HG03575 (cell line): ENCODE measurements at regions not wholly inside any gene's neighbourhood (a gene's known extent, or its start where the extent isn't known, plus 50 kb on each side); places are given as distances from the start of the nearest gene placed in this dataset.

Experiments
- ATAC-seq: cut with Tn5 transposase; IDR thresholded peaks from one replicate; pipeline ENCODE4 v1.9.1; 2021; ENCODE audit not compliant: unreplicated experiment, insufficient number of reproducible peaks, low FRiP score; ENCODE audit errors: extremely low read depth

DNA sequence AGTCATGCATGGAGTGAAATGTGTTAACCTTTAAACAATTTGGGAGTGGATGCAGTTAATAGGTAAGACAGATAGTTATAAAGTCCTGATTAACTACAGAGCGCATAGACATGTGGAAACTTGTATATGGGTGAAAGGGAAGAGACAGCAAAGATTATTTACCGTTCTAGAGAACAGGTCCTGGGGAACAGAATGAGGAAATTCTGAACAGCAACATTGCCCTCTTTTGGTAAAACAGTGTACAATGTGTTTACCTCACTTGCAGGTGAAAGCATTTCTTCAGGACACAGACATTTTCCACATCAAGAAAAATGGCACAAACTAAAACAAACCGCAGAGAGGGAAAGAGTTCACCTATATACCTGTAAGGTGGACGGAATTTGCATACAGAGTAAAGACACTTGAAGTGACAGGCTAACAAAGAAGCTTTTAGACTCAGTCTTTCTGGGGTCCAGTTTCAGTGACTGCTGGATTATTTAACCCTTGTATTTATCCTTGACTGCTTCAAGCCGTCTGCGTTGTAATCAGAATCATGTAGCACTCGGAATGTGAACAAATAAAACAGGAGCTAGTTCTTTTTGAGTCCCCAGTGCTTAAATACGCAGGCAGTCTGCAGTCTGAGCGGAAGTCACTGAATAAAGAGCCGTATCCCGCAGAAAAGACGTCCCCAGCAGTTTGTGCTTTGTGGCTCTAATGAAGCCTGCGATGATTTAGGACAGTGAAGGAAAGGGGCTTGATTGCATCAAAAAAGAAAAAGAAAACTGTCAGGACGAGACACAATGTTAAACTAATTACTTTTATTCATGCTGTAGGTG lies 364.8 kb upstream of the GALNT5 start:
- ATAC-seq = no peak

DNA sequence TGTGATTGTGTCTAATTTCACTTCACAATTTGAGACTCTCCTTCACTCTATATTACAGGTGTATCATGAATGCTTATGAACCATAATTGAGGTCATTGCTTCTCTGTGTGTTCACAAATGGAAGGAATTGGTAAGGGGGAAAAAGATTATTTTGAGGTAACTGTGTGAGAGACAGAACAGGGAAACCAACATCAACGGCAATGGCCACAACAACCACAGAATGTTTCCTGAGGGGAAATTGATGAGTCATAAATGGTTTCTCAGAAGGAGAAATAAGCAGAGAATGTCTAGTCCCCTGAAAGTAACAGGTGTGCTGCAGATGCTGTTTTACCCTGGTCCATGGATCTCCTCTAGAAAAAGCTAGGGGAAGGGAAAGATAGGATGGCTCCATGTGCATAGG lies 361.2 kb upstream of the GALNT5 start:
- peak; percentile 98 for ATAC-seq

DNA sequence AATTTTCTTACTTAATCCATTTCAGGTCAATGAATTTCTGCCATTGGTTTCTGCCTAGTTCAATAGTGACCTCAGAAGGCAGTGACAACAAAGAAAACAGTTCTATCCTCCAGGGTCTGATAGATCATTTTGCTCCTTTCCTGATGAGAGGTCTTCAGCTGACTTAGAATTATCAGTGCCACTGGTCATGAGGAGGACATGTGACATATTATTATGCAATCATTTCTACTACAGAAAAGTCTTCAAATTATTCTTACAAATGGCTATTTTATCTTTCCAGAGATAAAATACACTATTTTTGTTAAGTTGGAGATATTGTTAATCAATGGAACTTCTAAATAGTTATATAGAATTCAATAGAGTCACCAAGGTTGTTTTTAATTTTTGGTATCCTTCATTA lies 360.0 kb upstream of the GALNT5 start:
- ATAC-seq = no peak

DNA sequence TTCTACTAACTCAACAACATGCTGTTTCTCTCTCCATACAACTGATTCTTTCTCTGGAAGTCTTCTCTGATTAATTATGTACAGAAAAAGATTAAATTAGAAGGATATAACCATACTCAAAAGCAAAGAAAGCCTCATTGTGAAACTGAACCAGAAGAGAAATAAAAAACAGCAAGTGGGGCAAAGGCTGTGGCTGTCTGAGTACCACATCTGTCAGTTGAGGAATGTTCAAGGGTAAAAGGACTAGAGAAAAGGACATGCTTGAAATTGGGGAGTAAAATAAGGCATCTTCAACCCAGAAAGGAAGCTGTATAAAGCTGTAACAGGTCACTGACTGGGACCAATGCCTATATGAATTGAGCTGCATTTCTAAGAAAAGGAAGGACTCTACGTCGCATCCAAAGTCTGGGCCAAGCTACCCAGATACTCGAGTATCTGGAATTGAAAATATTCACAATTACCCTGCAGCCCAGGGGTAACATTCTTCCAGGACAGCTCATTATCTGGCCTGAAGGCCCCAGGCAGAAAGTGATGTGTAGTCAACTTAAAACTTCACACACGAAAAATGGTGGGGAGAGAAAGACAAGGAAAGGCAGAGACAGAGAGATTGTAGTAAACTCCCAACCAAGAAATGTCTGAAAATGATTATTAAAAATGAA lies 356.0 kb upstream of the GALNT5 start:
- no peak for ATAC-seq

DNA sequence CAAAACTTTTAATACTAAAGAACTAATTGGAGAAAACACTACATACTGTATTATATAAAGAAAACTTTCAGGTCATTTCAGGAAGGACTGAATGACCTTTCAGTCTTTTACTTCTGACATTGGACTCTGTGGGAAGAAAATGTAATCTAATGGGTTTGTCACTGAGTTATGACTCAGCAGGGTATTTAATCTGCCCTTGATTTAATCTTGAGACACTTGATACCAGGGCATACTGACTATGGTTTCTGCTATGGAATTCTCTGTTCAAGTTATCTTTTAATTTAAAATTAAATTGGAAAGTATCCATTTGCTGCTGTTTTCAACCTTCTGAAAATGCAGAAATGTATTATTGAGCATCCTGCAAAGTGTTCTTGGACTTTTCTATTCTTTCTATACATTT lies 354.2 kb upstream of the GALNT5 start:
- no peak for ATAC-seq

DNA sequence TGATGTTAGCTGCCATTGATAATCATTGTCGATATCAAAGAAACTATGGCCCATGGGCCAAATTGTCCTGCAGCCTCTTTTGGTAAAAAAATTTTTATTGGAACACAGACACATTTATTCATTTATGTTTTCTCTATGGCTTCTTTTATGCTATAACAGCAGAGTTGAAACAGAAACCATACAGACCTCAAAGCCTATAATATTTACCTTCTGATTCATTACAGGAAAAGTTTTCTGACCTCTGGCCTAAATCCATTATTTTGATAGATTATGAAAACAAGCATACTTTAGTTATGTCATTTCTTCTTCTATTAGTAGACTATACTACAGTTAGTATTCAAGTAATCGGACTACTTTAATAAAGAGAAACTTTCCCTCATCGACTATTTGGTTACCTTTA lies 349.7 kb upstream of the GALNT5 start:
- ATAC-seq = peak; percentile 34

DNA sequence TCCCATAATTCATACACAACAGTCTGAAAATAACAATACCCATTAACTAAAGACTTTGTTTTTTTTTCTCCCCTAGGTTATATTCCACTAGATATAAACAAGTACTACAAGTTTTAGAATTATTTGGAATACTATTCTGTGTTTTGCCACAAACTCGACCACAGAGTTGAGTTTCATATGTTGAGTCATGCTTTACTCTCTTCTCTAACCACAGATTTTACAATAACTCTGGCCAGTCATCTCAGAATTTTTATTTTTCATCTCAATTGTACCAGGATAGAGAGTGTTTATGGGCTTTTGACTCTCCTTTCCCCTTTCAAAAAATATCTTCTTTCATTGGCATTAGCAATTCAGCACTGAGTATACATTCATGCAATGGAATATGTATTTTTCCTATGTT lies 348.7 kb upstream of the GALNT5 start:
- peak; percentile 55 for ATAC-seq

DNA sequence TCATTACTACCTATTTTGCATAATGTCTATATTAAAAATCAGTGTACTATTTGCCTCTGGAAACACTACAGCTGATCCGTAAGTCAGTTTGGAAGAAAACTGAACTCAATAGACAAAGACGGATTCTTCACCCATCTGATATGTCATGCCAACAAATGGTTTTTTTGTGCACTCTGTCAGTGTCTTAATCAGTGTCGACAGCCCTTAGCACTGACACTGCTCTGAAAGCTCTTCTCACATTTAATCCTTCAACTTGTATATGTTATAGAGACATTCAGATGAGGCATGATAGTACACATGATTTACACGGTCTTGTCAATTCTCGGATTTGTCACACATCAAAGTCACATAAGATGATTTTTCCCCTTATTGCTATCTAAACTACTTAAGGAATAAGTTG lies 347.5 kb upstream of the GALNT5 start:
- ATAC-seq = no peak

DNA sequence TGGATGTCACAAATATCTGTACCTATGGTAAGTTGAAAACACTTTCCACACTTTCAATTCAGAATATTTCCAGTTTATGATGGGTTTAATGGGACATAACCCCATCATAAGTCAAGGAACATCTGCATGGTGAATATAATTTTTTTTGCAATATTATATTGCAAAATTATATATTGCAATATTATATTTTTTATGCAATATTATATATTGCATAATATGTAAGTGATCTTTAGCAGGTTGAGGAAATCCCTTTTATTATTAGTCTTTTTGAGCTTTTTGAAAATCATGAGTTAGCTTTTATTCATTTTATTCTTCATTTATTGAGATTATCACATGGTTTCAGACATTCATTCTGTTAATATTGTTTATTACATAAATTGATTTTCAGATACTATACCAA lies 342.2 kb upstream of the GALNT5 start:
- ATAC-seq = no peak

DNA sequence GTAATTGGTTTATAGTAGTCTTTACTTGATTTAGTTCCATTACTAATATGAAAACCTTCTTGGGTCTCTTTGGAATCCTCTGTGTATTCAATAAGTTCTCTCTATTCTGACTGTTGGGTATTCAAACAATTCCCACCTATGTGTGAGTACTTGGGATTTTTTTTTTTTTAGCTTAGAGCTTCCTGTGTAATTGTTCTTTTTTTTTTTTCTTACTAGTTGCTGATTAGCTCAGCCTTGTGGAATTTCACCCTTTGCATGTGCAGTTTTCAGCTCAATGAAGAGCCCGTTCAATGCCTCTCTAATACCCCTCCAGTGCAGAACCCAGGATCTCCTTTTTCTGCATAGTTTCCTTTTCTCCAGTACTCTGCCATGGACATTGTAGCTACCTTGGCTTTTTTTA lies 339.1 kb upstream of the GALNT5 start:
- no peak for ATAC-seq

DNA sequence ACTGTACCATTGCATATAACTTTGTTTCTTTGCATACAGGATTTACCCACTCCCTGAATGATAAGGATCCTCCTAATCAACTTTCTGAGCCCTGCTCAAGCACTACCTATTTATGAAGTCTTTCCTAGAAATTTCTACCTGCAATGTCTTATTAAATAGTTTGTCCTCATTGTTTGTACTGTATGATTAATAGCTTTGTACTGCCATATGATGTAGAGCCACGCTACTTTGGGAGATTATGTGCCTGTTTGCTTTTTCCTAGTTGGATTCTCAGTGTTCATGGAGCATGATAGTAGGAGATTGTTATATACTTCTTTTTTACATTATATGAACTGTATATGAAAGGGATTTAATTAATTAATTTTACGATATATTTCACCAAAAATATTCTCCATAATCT lies 327.1 kb upstream of the GALNT5 start:
- ATAC-seq = no peak

DNA sequence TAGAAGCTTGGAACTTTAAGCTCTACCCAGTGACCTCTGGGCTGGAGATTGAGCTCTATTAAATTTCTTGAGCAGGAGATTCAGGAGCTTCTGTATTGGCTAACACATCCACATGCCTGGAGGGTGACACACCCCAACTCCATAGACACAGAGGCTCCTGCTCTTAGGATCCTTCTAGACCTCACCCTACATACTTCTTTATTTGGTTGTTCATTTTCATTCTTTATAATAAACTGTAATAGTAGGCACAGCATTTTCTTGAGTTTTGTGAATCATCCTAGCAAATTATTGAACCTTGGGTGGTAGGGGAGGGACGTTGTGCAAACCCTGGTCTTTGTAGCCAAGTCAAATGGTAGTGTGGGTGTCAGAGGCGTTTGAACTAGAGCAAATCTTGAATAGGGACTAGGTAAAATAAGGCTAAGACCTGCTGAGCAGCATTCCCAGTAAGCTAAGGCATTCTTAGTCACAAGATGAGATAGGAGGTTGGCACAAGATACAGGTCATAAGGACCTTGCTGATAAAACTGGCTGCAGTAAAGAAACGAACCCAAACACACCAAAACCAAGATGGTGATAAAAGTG lies 323.8 kb upstream of the GALNT5 start:
- no peak for ATAC-seq

DNA sequence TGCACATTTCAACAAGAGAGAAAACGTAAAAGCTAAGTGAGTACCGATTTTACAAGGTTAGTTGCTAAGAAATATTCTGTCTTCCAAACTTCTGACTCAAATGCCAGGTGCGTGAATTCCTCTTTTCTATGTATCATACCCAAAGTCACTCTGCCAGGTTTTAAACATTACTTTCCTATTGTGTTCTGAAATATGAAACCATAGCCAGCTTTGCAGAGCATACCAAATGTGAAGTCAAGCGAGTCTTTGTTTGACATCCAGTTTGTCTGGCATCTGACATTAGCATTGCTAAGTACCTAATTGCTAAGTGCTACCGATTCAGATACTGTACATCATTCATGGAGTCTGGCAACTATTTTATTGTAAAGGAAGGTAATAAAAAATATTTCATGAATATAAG lies 321.9 kb upstream of the GALNT5 start:
- ATAC-seq = no peak

DNA sequence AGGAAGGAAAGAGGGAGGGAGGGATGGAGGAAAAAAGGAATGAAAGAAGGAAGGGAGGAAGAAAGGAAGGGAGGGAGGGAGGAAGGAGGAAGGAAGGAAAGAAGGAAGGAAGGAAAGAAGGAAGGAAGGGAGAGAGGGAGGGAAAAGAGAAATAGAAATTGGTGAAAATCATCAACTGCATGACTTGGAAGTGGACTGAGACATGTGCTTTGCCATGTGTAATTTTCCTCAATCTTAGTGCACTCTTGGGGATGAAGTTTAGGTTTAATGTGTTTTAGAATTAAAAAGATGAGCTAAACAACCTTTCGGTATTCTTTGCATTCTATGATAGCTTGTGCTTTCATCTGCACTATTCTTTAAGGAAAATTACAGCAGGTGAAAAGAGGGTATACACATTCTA lies 320.1 kb upstream of the GALNT5 start:
- ATAC-seq = no peak

DNA sequence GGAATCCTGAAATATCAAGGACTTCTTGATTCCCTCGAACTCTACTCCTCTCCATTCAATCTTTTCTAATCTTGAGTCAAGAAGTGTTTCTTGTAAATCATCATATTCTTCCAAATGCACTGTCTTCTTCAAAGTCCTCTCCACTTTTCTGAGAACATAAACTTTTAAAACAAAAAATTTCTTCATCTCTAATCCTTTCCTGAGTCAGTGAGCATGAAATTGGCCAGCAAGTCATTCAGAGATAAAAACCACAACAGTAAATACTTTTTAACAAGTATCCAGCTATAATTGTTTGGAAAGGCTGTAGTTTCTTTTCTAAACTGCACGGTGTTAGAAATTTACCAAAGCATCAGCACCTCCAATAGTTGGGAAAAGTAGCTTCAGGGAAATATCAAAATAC lies 312.6 kb upstream of the GALNT5 start:
- no peak for ATAC-seq

DNA sequence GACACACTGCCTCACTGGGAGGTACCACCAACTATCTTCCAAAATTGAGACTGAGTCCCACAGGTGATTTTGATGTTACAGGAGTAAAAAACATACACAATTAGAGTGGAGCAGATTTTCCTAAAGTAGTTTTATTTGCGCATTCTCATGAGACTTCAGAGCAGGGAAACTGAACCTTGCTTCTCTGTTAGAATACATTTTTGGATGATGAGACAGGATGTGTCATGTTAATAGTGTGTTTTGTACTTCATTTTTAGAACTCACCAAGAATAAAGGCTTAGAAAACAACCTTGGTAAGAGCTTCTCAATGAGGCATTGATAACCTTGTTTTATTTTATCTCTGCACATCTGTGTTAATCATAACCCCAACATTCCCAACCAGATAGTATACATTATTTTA lies 310.2 kb upstream of the GALNT5 start:
- no peak for ATAC-seq

DNA sequence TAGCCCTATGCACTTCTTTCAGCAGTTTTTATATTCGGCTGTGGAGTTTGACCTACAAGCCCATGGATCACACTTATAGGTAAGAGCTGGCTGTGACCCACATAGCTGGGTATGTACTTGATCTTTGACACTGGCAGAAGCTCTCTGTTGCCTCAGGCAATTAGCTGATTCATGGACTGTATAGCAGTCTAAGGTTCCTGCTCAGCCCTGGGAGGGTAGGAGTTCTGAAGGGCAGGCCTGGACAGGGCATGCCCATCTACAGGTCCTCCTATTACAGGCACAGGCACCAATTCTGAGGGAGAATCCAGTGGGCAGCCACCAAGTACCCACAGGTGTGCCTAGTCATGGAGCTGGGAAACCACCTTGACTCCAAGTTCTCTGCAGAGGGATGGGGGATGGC lies 301.8 kb upstream of the GALNT5 start:
- no peak for ATAC-seq

DNA sequence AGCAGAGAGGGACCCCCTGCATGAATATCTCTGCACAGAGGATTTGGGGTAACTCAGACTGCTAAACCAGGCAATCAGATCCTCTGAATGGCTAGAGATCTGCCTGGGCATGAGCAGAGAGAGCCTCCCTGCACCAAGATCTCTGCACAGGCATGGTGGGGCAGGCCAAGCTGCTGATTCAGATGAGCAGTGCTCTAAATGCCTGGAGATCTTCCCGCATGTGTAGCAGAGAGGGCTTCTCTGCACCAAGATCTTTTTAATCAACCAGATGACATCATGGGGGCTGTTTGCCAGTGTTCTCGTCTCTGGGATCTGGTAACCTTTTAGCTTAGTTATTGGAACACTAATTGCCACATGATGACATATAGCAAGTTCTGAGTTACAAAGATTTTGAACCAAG lies 301.3 kb upstream of the GALNT5 start:
- no peak for ATAC-seq

DNA sequence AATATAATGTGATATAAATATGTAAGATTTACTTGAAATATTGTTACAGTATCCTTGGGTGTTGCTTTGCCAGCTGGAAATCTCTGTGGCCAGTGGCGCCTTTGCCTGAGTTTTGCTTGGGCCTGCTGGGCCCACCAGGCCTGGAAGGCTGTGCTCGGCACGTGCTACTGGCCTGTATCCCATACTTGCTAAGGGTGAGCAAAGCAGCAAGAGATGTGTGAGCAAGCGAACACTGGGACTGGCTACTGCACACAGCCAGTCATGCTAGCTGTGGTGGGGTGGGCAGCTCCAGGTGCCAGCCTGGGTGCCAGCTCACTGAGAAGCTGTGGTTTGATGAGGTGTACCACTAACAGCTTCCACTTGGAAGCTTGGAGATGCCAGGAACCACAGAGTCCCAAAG lies 299.1 kb upstream of the GALNT5 start:
- ATAC-seq = no peak

DNA sequence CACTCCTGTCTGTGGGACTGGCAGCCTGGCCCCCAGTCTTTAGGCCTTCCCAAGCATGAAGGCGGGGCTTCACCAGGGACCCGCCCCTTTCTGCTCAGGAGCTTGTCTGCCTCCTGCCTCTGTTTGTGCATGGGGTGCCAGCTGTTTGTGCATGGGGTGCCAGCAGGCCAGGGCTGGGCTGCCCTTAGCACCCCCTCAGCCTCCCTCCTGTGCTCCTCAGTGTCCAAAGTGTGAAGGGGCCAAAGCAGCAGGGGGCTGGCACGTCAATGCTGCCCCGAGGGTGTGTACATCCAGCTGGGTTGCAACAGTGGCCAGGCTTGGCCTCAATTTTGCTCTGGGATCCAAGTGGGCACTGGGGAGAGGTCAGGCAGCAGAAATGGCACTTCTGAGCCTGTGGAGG lies 298.0 kb upstream of the GALNT5 start:
- no peak for ATAC-seq
